GM12878 (cell line): ENCODE measurements at regions not wholly inside any gene's neighbourhood (a gene's known extent, or its start where the extent isn't known, plus 50 kb on each side); places are given as distances from the start of the nearest gene placed in this dataset.

ENCODE experiments used
- CREB1 ChIP-seq: IDR thresholded peaks from 2 replicates; pipeline ENCODE4 v1.6.1; 2012; ENCODE audit warnings: low read depth, mild to moderate bottlenecking, inconsistent platforms
- HDAC6 ChIP-seq: fragments of 200-600 bp; sonication (generic); IDR thresholded peaks from one replicate; pipeline ENCODE4 v1.8.0; 2017; ENCODE audit warnings: antibody characterized with exemption; ENCODE audit not compliant: unreplicated experiment
- NFYB ChIP-seq: IDR thresholded peaks from 2 replicates; pipeline ENCODE4 v1.6.1; 2011; ENCODE audit warnings: low read depth, mild to moderate bottlenecking, low read length, improper control_type of control experiment, moderate library complexity; ENCODE audit not compliant: insufficient read depth
- POLR2A ChIP-seq: IDR thresholded peaks from 2 replicates; pipeline ENCODE4 v1.6.1; 2011; ENCODE audit warnings: low read depth, mild to moderate bottlenecking, low read length
- RAD21 ChIP-seq: IDR thresholded peaks from 2 replicates; pipeline ENCODE4 v1.6.1; 2011; ENCODE audit warnings: mild to moderate bottlenecking, low read depth, low read length, moderate library complexity; ENCODE audit not compliant: insufficient read depth
- YBX1 ChIP-seq: fragments of 450-650 bp; IDR thresholded peaks from 2 replicates; pipeline ENCODE4 v1.6.1; 2016; ENCODE audit warnings: antibody characterized with exemption
- ZNF24 ChIP-seq: fragments of 450-650 bp; IDR thresholded peaks from 2 replicates; pipeline ENCODE4 v1.6.1; 2017; ENCODE audit warnings: antibody characterized with exemption, mild to moderate bottlenecking
- ZNF274 ChIP-seq: IDR thresholded peaks from one replicate; pipeline ENCODE4 v1.8.0; 2011; ENCODE audit not compliant: insufficient read length, insufficient read depth
- TF ChIP-seq, protein P1 (sequence below), 3 experiments: IDR thresholded peaks in 2 of 3; conservative IDR thresholded peaks in 1 of 3; 2 replicates each; pipeline ENCODE4 v1.5.1; 2011; ENCODE audit warnings: low read depth in 3 of 3, low read length in 3 of 3, mild to moderate bottlenecking in 3 of 3, control low read depth in 2 of 3, moderate library complexity in 2 of 3, inconsistent platforms in 1 of 3, mixed read lengths in 1 of 3; ENCODE audit not compliant: control insufficient read depth in 2 of 3, insufficient read depth in 1 of 3; ENCODE audit errors: extremely low read depth in 1 of 3

- TF ChIP-seq RAD21 (no peak), ZNF274 (no peak), CREB1 (no peak), NFYB (no peak), POLR2A (no peak), YBX1 (no peak), HDAC6 (no peak), ZNF24 (no peak)
- TF ChIP-seq, protein P1, sequence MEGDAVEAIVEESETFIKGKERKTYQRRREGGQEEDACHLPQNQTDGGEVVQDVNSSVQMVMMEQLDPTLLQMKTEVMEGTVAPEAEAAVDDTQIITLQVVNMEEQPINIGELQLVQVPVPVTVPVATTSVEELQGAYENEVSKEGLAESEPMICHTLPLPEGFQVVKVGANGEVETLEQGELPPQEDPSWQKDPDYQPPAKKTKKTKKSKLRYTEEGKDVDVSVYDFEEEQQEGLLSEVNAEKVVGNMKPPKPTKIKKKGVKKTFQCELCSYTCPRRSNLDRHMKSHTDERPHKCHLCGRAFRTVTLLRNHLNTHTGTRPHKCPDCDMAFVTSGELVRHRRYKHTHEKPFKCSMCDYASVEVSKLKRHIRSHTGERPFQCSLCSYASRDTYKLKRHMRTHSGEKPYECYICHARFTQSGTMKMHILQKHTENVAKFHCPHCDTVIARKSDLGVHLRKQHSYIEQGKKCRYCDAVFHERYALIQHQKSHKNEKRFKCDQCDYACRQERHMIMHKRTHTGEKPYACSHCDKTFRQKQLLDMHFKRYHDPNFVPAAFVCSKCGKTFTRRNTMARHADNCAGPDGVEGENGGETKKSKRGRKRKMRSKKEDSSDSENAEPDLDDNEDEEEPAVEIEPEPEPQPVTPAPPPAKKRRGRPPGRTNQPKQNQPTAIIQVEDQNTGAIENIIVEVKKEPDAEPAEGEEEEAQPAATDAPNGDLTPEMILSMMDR (IDR thresholded peaks at IDR 0.05 in 2 of 3, conservative IDR thresholded peaks at IDR 0.05 in 1 of 3; ENCODE audit: control insufficient read depth in 2 of 3, extremely low read depth in 1 of 3, insufficient read depth in 1 of 3, low read depth in 3 of 3, low read length in 3 of 3), result no peak
Measured at GRCh38 chr10:29395409-29395808, 106.5 kb downstream of the LYZL1 start.
